ENCODE measurements at regions not wholly inside any gene's neighbourhood (a gene's known extent, or its start where the extent isn't known, plus 50 kb on each side); places are given as distances from the start of the nearest gene placed in this dataset.
"Not testable (repeated sequence)": the region's sequence is repeated elsewhere in the genome, so short reads cannot be mapped to it uniquely, and the experiment has no call there.

- Histone ChIP-seq H2AFZ (ENCODE audit: low read depth, low read length, severe bottlenecking) (no peak overlapping the region), H3K9me3 (ENCODE audit: insufficient read depth, low read length) (no peaks in the 10 kb centered on the region), H3K79me2 (ENCODE audit: insufficient read depth, low read length) (no peaks in the 10 kb centered on the region), H3K27me3 (ENCODE audit: low read length) (no peaks in the 10 kb centered on the region), H3K27ac (ENCODE audit: low read depth, low read length) (no peak overlapping the region), H3K4me2 (ENCODE audit: low read depth, low read length, poor library complexity, severe bottlenecking) (no peak overlapping the region), H3F3A (ENCODE audit: insufficient read depth) (no peaks in the 10 kb centered on the region), H3K9me2 (replicated peaks; ENCODE audit: insufficient read depth, low read length) (no peaks in the 10 kb centered on the region), H3K4me3 (ENCODE audit: insufficient read depth, low read length, poor library complexity, severe bottlenecking) (no peak overlapping the region), H3K9ac (ENCODE audit: low read length) (no peak overlapping the region), H3K36me3 (ENCODE audit: low read length) (no peaks in the 10 kb centered on the region), H4K20me1 (ENCODE audit: low read depth, low read length) (no peaks in the 10 kb centered on the region)
- no peak for TF ChIP-seq CTCF (IDR thresholded peaks at IDR 0.05; ENCODE audit: insufficient read depth, low read length, poor library complexity, severe bottlenecking)
- TF ChIP-seq EZH2phosphoT487 (conservative IDR thresholded peaks at IDR 0.05; ENCODE audit: low read length): no peak
These were observed 167.8 kb upstream of the AJAP1 start for GRCh38 chr1:4486408-4487120.

GRCh38 chr1:4488018-4488417 lies 166.4 kb upstream of the AJAP1 start:
- Histone ChIP-seq H3K4me2 (ENCODE audit: low read depth, low read length, poor library complexity, severe bottlenecking) (no peak overlapping the region), H3F3A (ENCODE audit: insufficient read depth) (no peaks in the 10 kb centered on the region), H3K9me2 (replicated peaks; ENCODE audit: insufficient read depth, low read length) (no peaks in the 10 kb centered on the region), H3K27ac (ENCODE audit: low read depth, low read length) (no peak overlapping the region), H3K36me3 (ENCODE audit: low read length) (no peaks in the 10 kb centered on the region), H3K4me3 (ENCODE audit: insufficient read depth, low read length, poor library complexity, severe bottlenecking) (no peak overlapping the region), H3K27me3 (ENCODE audit: low read length) (no peaks in the 10 kb centered on the region), H4K20me1 (ENCODE audit: low read depth, low read length) (no peaks in the 10 kb centered on the region), H3K9ac (ENCODE audit: low read length) (no peak overlapping the region), H3K79me2 (ENCODE audit: insufficient read depth, low read length) (no peaks in the 10 kb centered on the region), H3K9me3 (ENCODE audit: insufficient read depth, low read length) (no peaks in the 10 kb centered on the region), H2AFZ (ENCODE audit: low read depth, low read length, severe bottlenecking) (no peak overlapping the region)
- TF ChIP-seq EZH2phosphoT487 (conservative IDR thresholded peaks at IDR 0.05; ENCODE audit: low read length) (no peak), CTCF (IDR thresholded peaks at IDR 0.05; ENCODE audit: insufficient read depth, low read length, poor library complexity, severe bottlenecking) (no peak)

GRCh38 chr1:4489486-4489885 lies 164.9 kb upstream of the AJAP1 start:
- Histone ChIP-seq H3K9ac (ENCODE audit: low read length) (no peak overlapping the region), H4K20me1 (ENCODE audit: low read depth, low read length) (no peaks in the 10 kb centered on the region), H3K27ac (ENCODE audit: low read depth, low read length) (no peak overlapping the region), H3K9me3 (ENCODE audit: insufficient read depth, low read length) (no peaks in the 10 kb centered on the region), H3K9me2 (replicated peaks; ENCODE audit: insufficient read depth, low read length) (no peaks in the 10 kb centered on the region), H3K36me3 (ENCODE audit: low read length) (no peaks in the 10 kb centered on the region), H3K27me3 (ENCODE audit: low read length) (no peaks in the 10 kb centered on the region), H3K4me3 (ENCODE audit: insufficient read depth, low read length, poor library complexity, severe bottlenecking) (no peak overlapping the region), H3K79me2 (ENCODE audit: insufficient read depth, low read length) (no peaks in the 10 kb centered on the region), H3F3A (ENCODE audit: insufficient read depth) (no peaks in the 10 kb centered on the region), H3K4me2 (ENCODE audit: low read depth, low read length, poor library complexity, severe bottlenecking) (no peak overlapping the region), H2AFZ (ENCODE audit: low read depth, low read length, severe bottlenecking) (no peak overlapping the region)
- TF ChIP-seq CTCF (IDR thresholded peaks at IDR 0.05; ENCODE audit: insufficient read depth, low read length, poor library complexity, severe bottlenecking): no peak
- TF ChIP-seq EZH2phosphoT487 (conservative IDR thresholded peaks at IDR 0.05; ENCODE audit: low read length): no peak

GRCh38 chr1:4489992-4490391 lies 164.4 kb upstream of the AJAP1 start:
- not testable (repeated sequence) for H3K9me2 ChIP-seq (replicated peaks; ENCODE audit: insufficient read depth, low read length); H3K36me3 ChIP-seq (ENCODE audit: low read length); H3F3A ChIP-seq (ENCODE audit: insufficient read depth); H3K27ac ChIP-seq (ENCODE audit: low read depth, low read length); H3K27me3 ChIP-seq (ENCODE audit: low read length); H3K9ac ChIP-seq (ENCODE audit: low read length); H4K20me1 ChIP-seq (ENCODE audit: low read depth, low read length); H3K79me2 ChIP-seq (ENCODE audit: insufficient read depth, low read length); H2AFZ ChIP-seq (ENCODE audit: low read depth, low read length, severe bottlenecking); H3K4me3 ChIP-seq (ENCODE audit: insufficient read depth, low read length, poor library complexity, severe bottlenecking); H3K9me3 ChIP-seq (ENCODE audit: insufficient read depth, low read length); H3K4me2 ChIP-seq (ENCODE audit: low read depth, low read length, poor library complexity, severe bottlenecking)
